B cell (primary cell): ENCODE measurements at regions not wholly inside any gene's neighbourhood (a gene's known extent, or its start where the extent isn't known, plus 50 kb on each side); places are given as distances from the start of the nearest gene placed in this dataset.

Source experiments
- ATAC-seq: fragments of 200-7000 bp; cut with Tn5 transposase; one replicate; pipeline ENCODE4 v1.10.0; 2021; ENCODE audit warnings: low read depth, mild to moderate bottlenecking, moderate number of reproducible peaks, moderate library complexity
- CTCF ChIA-PET: fragments of 350-600 bp; sonication (Branson Sonifier 250); formaldehyde crosslinking; loops from one replicate; lab custom pipeline; 2021; ENCODE audit warnings: antibody characterized with exemption, inconsistent platforms; lab: Charles Lee
- POLR2A ChIA-PET: fragments of 350-600 bp; sonication (Branson Sonifier 250); formaldehyde crosslinking; loops from one replicate; lab custom pipeline; 2021; ENCODE audit warnings: antibody characterized with exemption; lab: Charles Lee
- DNase-seq: peaks from one replicate; pipeline ENCODE4 v3.0.0; 2013
- H2AFZ ChIP-seq: 2 replicates; pipeline ENCODE4 v1.6.1; 2012; ENCODE audit warnings: mild to moderate bottlenecking, low read depth, low read length; ENCODE audit not compliant: insufficient read depth, poor library complexity, severe bottlenecking
- H3K27ac ChIP-seq, 2 donors: 1 replicate in 1 of 2; 2 replicates in 1 of 2; pipeline ENCODE4 v1.5.1; 2012 to 2013; ENCODE audit warnings: low read length in 2 of 2, mild to moderate bottlenecking in 2 of 2, moderate library complexity in 1 of 2
- H3K27me3 ChIP-seq, 4 experiments: fragments of 200-600 bp in 1 of 4; sonication (generic) in 1 of 4; replicated peaks in 1 of 4; 1 replicate in 2 of 4; 2 replicates in 2 of 4; pipeline versions ENCODE4 v1.6.1 to v1.7.0; 2013 to 2016; ENCODE audit warnings: low read length in 3 of 4, mild to moderate bottlenecking in 2 of 4, mixed read lengths in 1 of 4, moderate library complexity in 1 of 4; ENCODE audit not compliant: insufficient read depth in 4 of 4, control insufficient read depth in 3 of 4; ENCODE audit errors: control extremely low read depth in 1 of 4
- H3K36me3 ChIP-seq, 2 experiments: replicated peaks in 1 of 2; 1 replicate in 1 of 2; 2 replicates in 1 of 2; pipeline versions ENCODE4 v1.6.1 to v1.7.1; 2013; ENCODE audit warnings: low read length in 1 of 2; ENCODE audit not compliant: insufficient read depth in 2 of 2, control insufficient read depth in 1 of 2; ENCODE audit errors: control extremely low read depth in 1 of 2, extremely low read depth in 1 of 2
- H3K4me1 ChIP-seq, 2 donors: fragments of 200-600 bp in 1 of 2; sonication (generic) in 1 of 2; 1 replicate in 1 of 2; 2 replicates in 1 of 2; pipeline versions ENCODE4 v1.5.1 to v1.6.1; 2013 to 2017; ENCODE audit warnings: low read length in 2 of 2; ENCODE audit not compliant: control insufficient read depth in 2 of 2, insufficient read depth in 2 of 2
- H3K4me2 ChIP-seq: replicated peaks from 2 replicates; pipeline ENCODE3; 2012; ENCODE audit warnings: mild to moderate bottlenecking, low read depth, low read length; ENCODE audit not compliant: poor library complexity, severe bottlenecking
- H3K4me3 ChIP-seq, 5 experiments: fragments of 200-600 bp in 1 of 5; sonication (generic) in 1 of 5; 1 replicate in 3 of 5; 2 replicates in 2 of 5; pipeline versions ENCODE4 v1.5.1 to v1.7.0; 2011 to 2016; ENCODE audit warnings: low read length in 4 of 5, mild to moderate bottlenecking in 4 of 5, low read depth in 2 of 5, control low read depth in 1 of 5, moderate library complexity in 1 of 5; ENCODE audit not compliant: insufficient read depth in 1 of 5; ENCODE audit errors: control extremely low read depth in 1 of 5, extremely low read depth in 1 of 5
- H3K79me2 ChIP-seq: fragments of 200-600 bp; sonication (generic); one replicate; pipeline ENCODE4 v1.6.0; 2016; ENCODE audit warnings: low read length; ENCODE audit not compliant: control insufficient read depth, insufficient read depth
- H3K9ac ChIP-seq: fragments of 200-600 bp; sonication (generic); 2 replicates; pipeline ENCODE4 v1.6.1; 2017; ENCODE audit warnings: mild to moderate bottlenecking, low read length, moderate library complexity
- H3K9me3 ChIP-seq, 3 donors: one replicate each; pipeline versions ENCODE4 v1.6.1 to v1.7.1; 2013; ENCODE audit warnings: low read length in 2 of 3; ENCODE audit not compliant: control insufficient read depth in 2 of 3, insufficient read depth in 1 of 3; ENCODE audit errors: control extremely low read depth in 1 of 3
- H4K20me1 ChIP-seq: 2 replicates; pipeline ENCODE4 v1.6.0; 2012; ENCODE audit warnings: mild to moderate bottlenecking, low read length; ENCODE audit not compliant: insufficient read depth, control insufficient read depth, poor library complexity, severe bottlenecking
- H3K27ac Mint-ChIP-seq: one replicate; pipeline ENCODE4 v1.8.0; 2021; ENCODE audit warnings: mixed read lengths
- H3K27me3 Mint-ChIP-seq: one replicate; pipeline ENCODE4 v1.8.0; 2021; ENCODE audit warnings: mixed read lengths
- H3K4me1 Mint-ChIP-seq: one replicate; pipeline ENCODE4 v1.8.0; 2021; ENCODE audit warnings: mixed read lengths
- H3K4me3 Mint-ChIP-seq: one replicate; pipeline ENCODE4 v1.8.0; 2021; ENCODE audit warnings: mixed read lengths
- H3K9me3 Mint-ChIP-seq: one replicate; pipeline ENCODE4 v1.8.0; 2022; ENCODE audit warnings: mixed read lengths; ENCODE audit not compliant: insufficient read depth
- EZH2 ChIP-seq: IDR thresholded peaks from 2 replicates; pipeline ENCODE4 v1.6.1; 2012; ENCODE audit warnings: borderline replicate concordance, low read depth, mild to moderate bottlenecking, moderate library complexity, low read length; ENCODE audit not compliant: insufficient read depth, poor library complexity, severe bottlenecking
- WGBS: methylation state at CpG from one replicate; pipeline ENCODE4 v1.1.5; 2013; ENCODE audit warnings: missing lambda C conversion rate; ENCODE audit not compliant: insufficient coverage; 5-methylcytosine and 5-hydroxymethylcytosine counted together
- intact Hi-C: fragments of 100-400 bp; cut with micrococcal nuclease; formaldehyde crosslinking; loops from one replicate; pipeline ENCODE4 v1.10.0; 2022
- TF ChIP-seq, protein P1 (sequence below): fragments of 200-600 bp; IDR thresholded peaks from one replicate; pipeline ENCODE4 v1.8.0; 2022; ENCODE audit warnings: antibody characterized with exemption, mild to moderate bottlenecking

DNA sequence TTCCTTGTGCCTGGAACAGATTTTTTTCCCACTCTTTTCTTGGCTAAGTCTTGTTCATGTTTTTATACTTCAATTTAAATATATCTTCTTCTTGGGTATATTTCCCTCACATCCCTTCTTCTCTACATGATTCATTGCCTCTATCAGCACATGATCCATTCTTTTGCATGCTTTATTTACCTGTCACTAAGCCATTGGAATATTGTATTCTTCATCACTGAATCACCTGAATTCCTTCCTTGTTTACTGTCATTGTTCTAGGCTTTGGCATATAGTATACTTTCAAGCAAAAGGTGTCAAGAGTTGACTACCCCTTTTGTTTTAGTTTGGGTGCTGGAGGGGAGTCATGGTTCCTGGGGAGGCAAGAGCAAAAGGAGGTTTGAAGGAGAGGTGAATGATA, 464.5 kb upstream of the LRRC7 start:
- Histone ChIP-seq H2AFZ (no peak overlapping the region), H3K79me2 (no peaks in the 10 kb centered on the region), H3K27ac (no peak overlapping the region), H3K4me1 (no peaks in the 10 kb centered on the region), H4K20me1 (no peaks in the 10 kb centered on the region), H3K4me3 (no peak overlapping the region), H3K9me3 (peaks cover 0 to 8% (median 0%) of the 10 kb centered on the region in 3 donors), H3K9ac (no peak overlapping the region), H3K27me3 (no peaks in the 10 kb centered on the region), H3K36me3 (no peaks in the 10 kb centered on the region), H3K4me2 (no peak overlapping the region)
- Mint-ChIP-seq H3K9me3 (peaks cover 5% of the 10 kb centered on the region), H3K27me3 (no peaks in the 10 kb centered on the region), H3K4me3 (no peak overlapping the region), H3K27ac (no peak overlapping the region), H3K4me1 (no peaks in the 10 kb centered on the region)
- DNase-seq (no peak), ATAC-seq (no peak)
- intact Hi-C loops, result no loop called here
- CTCF ChIA-PET, result no interaction called here
- POLR2A ChIA-PET, result no interaction called here
- TF ChIP-seq EZH2, result no peak
- TF ChIP-seq, protein P1, sequence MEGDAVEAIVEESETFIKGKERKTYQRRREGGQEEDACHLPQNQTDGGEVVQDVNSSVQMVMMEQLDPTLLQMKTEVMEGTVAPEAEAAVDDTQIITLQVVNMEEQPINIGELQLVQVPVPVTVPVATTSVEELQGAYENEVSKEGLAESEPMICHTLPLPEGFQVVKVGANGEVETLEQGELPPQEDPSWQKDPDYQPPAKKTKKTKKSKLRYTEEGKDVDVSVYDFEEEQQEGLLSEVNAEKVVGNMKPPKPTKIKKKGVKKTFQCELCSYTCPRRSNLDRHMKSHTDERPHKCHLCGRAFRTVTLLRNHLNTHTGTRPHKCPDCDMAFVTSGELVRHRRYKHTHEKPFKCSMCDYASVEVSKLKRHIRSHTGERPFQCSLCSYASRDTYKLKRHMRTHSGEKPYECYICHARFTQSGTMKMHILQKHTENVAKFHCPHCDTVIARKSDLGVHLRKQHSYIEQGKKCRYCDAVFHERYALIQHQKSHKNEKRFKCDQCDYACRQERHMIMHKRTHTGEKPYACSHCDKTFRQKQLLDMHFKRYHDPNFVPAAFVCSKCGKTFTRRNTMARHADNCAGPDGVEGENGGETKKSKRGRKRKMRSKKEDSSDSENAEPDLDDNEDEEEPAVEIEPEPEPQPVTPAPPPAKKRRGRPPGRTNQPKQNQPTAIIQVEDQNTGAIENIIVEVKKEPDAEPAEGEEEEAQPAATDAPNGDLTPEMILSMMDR, result no peak

DNA sequence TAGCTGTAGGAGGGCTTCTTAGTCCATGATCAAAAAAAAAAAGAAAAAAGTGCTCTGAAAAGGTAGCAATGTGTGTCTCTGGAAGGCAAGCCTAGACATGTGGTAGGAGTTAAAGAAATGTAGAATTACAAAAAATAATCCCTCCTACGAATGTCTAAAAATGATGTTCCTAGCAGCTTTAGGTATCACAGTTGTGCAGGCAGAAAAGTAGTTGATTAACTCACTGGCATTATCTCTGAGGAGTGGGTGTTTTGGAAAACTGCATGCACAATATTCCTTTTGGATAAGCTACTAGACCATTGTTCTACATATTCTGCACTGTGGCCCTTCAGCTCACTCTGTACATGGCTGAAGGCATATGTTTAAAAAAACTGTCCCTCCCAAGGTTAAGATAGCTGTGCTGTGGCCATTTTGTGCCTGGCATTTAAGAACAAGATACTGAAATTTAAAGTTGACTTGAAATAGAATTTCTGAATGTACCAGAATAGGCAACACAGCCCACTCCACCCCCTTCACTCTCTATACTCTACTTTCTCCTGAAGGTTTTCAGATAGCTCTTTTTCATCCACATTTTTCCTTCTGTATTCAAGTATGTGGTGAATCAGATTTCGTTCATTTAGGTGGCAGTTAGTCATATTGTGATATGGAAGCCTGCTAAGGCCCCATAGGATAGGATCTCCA, 463.9 kb upstream of the LRRC7 start:
- H3K27ac ChIP-seq, result no peak overlapping the region
- peaks cover 5% of the 10 kb centered on the region for H3K9me3 Mint-ChIP-seq
- ChIA-PET POLR2A (no interaction called here), CTCF (no interaction called here)
- DNase-seq, result no peak
- no peak for ATAC-seq
- H2AFZ ChIP-seq, result no peak overlapping the region
- no peaks in the 10 kb centered on the region for H3K36me3 ChIP-seq
- no peak overlapping the region for H3K4me2 ChIP-seq
- no peaks in the 10 kb centered on the region for H4K20me1 ChIP-seq
- TF ChIP-seq, protein P1, result no peak
- TF ChIP-seq EZH2, result no peak
- H3K27me3 ChIP-seq, result no peaks in the 10 kb centered on the region
- no CpG with 5 or more reads among the region's 2 CpGs for WGBS
- no peak overlapping the region for H3K4me3 Mint-ChIP-seq
- no peaks in the 10 kb centered on the region for H3K27me3 Mint-ChIP-seq
- H3K27ac Mint-ChIP-seq, result no peak overlapping the region
- H3K9me3 ChIP-seq, result peaks cover 0 to 8% (median 0%) of the 10 kb centered on the region in 3 donors
- H3K4me1 ChIP-seq, result no peaks in the 10 kb centered on the region
- intact Hi-C loops, result no loop called here
- H3K79me2 ChIP-seq, result no peaks in the 10 kb centered on the region
- no peak overlapping the region for H3K4me3 ChIP-seq
- H3K9ac ChIP-seq, result no peak overlapping the region
- H3K4me1 Mint-ChIP-seq, result no peaks in the 10 kb centered on the region
